ENCODE measurements at regions not wholly inside any gene's neighbourhood (a gene's known extent, or its start where the extent isn't known, plus 50 kb on each side); places are given as distances from the start of the nearest gene placed in this dataset.
"Not testable (repeated sequence)": the region's sequence is repeated elsewhere in the genome, so short reads cannot be mapped to it uniquely, and the experiment has no call there.

- intact Hi-C loops (cut with micrococcal nuclease), result no loop called here
Observed at GRCh38 chr11:79634905-79635304, 194.1 kb upstream of the TENM4 start.

- intact Hi-C loops (cut with micrococcal nuclease), result no loop called here
Observed at GRCh38 chr11:79627281-79627680, 186.5 kb upstream of the TENM4 start.

GRCh38 chr11:79626135-79627075 lies 185.6 kb upstream of the TENM4 start:
- intact Hi-C loops (cut with micrococcal nuclease), result no loop called here

- intact Hi-C loops (cut with micrococcal nuclease), result no loop called here
Observed at GRCh38 chr11:79623375-79623774, 182.5 kb upstream of the TENM4 start.

- intact Hi-C loops (cut with micrococcal nuclease), result no loop called here
Observed at GRCh38 chr11:79617561-79617960, 176.7 kb upstream of the TENM4 start.

- intact Hi-C loops (cut with micrococcal nuclease), result no loop called here
Observed at GRCh38 chr11:79616392-79616851, 175.6 kb upstream of the TENM4 start.

GRCh38 chr11:79615425-79615824 lies 174.6 kb upstream of the TENM4 start:
- intact Hi-C loops (cut with micrococcal nuclease), result no loop called here

GRCh38 chr11:79610678-79611077 lies 169.8 kb upstream of the TENM4 start:
- intact Hi-C loops (cut with micrococcal nuclease), result no loop called here

GRCh38 chr11:79610139-79610538 lies 169.3 kb upstream of the TENM4 start:
- intact Hi-C loops (cut with micrococcal nuclease), result no loop called here

GRCh38 chr11:79609511-79609910 lies 168.7 kb upstream of the TENM4 start:
- intact Hi-C loops (cut with micrococcal nuclease), result no loop called here

- intact Hi-C loops (cut with micrococcal nuclease), result not testable (repeated sequence)
Observed at GRCh38 chr11:79606461-79606860, 165.6 kb upstream of the TENM4 start.

- intact Hi-C loops (cut with micrococcal nuclease), result no loop called here
Observed at GRCh38 chr11:79600711-79601110, 159.9 kb upstream of the TENM4 start.

GRCh38 chr11:79594834-79595233 lies 154.0 kb upstream of the TENM4 start:
- intact Hi-C loops (cut with micrococcal nuclease), result no loop called here

- intact Hi-C loops (cut with micrococcal nuclease), result no loop called here
Observed at GRCh38 chr11:79592824-79593223, 152.0 kb upstream of the TENM4 start.

- intact Hi-C loops (cut with micrococcal nuclease), result no loop called here
Observed at GRCh38 chr11:79592406-79592805, 151.6 kb upstream of the TENM4 start.

- intact Hi-C loops (cut with micrococcal nuclease), result no loop called here
Observed at GRCh38 chr11:79582434-79582833, 141.6 kb upstream of the TENM4 start.

- intact Hi-C loops (cut with micrococcal nuclease), result no loop called here
Observed at GRCh38 chr11:79579063-79579462, 138.2 kb upstream of the TENM4 start.

GRCh38 chr11:79578116-79578515 lies 137.3 kb upstream of the TENM4 start:
- intact Hi-C loops (cut with micrococcal nuclease), result no loop called here

GRCh38 chr11:79575701-79576100 lies 134.9 kb upstream of the TENM4 start:
- intact Hi-C loops (cut with micrococcal nuclease), result no loop called here

- intact Hi-C loops (cut with micrococcal nuclease), result no loop called here
Observed at GRCh38 chr11:79570104-79570503, 129.3 kb upstream of the TENM4 start.

GRCh38 chr11:79564288-79564925 lies 123.6 kb upstream of the TENM4 start:
- intact Hi-C loops (cut with micrococcal nuclease), result no loop called here

- intact Hi-C loops (cut with micrococcal nuclease), result no loop called here
Observed at GRCh38 chr11:79561496-79561895, 120.7 kb upstream of the TENM4 start.

GRCh38 chr11:79550809-79551208 lies 110.0 kb upstream of the TENM4 start:
- intact Hi-C loops (cut with micrococcal nuclease), result no loop called here
